CD4-positive, CD25-positive, alpha-beta regulatory T cell (primary cell): ENCODE measurements at regions not wholly inside any gene's neighbourhood (a gene's known extent, or its start where the extent isn't known, plus 50 kb on each side); places are given as distances from the start of the nearest gene placed in this dataset.
A peak's percentile ranks its signal among the peaks of the same experiment; 100 is the strongest.

ENCODE experiments used
- ATAC-seq, 2 donors: fragments of 150-1000 bp; cut with Tn5 transposase; one replicate each; pipeline ENCODE4 v1.10.0; 2021; ENCODE audit warnings: low read depth in 2 of 2, moderate number of reproducible peaks in 2 of 2, moderate library complexity in 1 of 2
- DNase-seq, 3 donors: peaks; one replicate each; pipeline versions ENCODE4 v3.0.0 to v3.0.0-alpha.2; 2012 to 2022; ENCODE audit warnings: mixed read lengths in 1 of 3
- H3K27ac ChIP-seq: one replicate; pipeline ENCODE4 v1.7.0; 2013; ENCODE audit warnings: mild to moderate bottlenecking, low read length; ENCODE audit not compliant: insufficient read depth, poor library complexity, severe bottlenecking
- H3K27me3 ChIP-seq: one replicate; pipeline ENCODE4 v1.7.0; 2013; ENCODE audit warnings: low read length; ENCODE audit not compliant: control insufficient read depth, insufficient read depth
- H3K36me3 ChIP-seq: one replicate; pipeline ENCODE4 v1.7.0; 2013; ENCODE audit warnings: mild to moderate bottlenecking, low read length, moderate library complexity; ENCODE audit not compliant: control insufficient read depth, insufficient read depth
- H3K4me1 ChIP-seq: 2 replicates; pipeline ENCODE4 v1.7.0; 2013; ENCODE audit warnings: mild to moderate bottlenecking, low read length; ENCODE audit not compliant: insufficient read depth, control insufficient read depth, poor library complexity, severe bottlenecking
- H3K4me3 ChIP-seq: one replicate; pipeline ENCODE4 v1.7.0; 2013; ENCODE audit warnings: low read depth, mild to moderate bottlenecking, low read length, moderate library complexity
- H3K9me3 ChIP-seq, 2 experiments: 1 replicate in 1 of 2; 2 replicates in 1 of 2; pipeline ENCODE4 v1.7.0; 2013; ENCODE audit warnings: low read length in 2 of 2, mild to moderate bottlenecking in 1 of 2, moderate library complexity in 1 of 2; ENCODE audit not compliant: control insufficient read depth in 2 of 2
- H3K27ac Mint-ChIP-seq, 3 donors: one replicate each; pipeline ENCODE4 v1.8.0; 2020 to 2022; ENCODE audit warnings: mild to moderate bottlenecking in 3 of 3, mixed read lengths in 3 of 3, moderate library complexity in 2 of 3
- H3K27me3 Mint-ChIP-seq: one replicate; pipeline ENCODE4 v1.8.0; 2022; ENCODE audit warnings: mild to moderate bottlenecking, mixed read lengths
- H3K36me3 Mint-ChIP-seq: one replicate; pipeline ENCODE4 v1.8.0; 2020; ENCODE audit warnings: mixed read lengths
- H3K4me1 Mint-ChIP-seq, 4 donors: one replicate each; pipeline ENCODE4 v1.8.0; 2020 to 2022; ENCODE audit warnings: mixed read lengths in 4 of 4, mild to moderate bottlenecking in 1 of 4
- H3K4me3 Mint-ChIP-seq, 4 donors: one replicate each; pipeline ENCODE4 v1.8.0; 2020 to 2022; ENCODE audit warnings: mild to moderate bottlenecking in 4 of 4, mixed read lengths in 4 of 4, moderate library complexity in 3 of 4
- H3K9me3 Mint-ChIP-seq, 7 donors: one replicate each; pipeline ENCODE4 v1.8.0; 2020 to 2022; ENCODE audit warnings: mixed read lengths in 7 of 7, mild to moderate bottlenecking in 3 of 7, moderate library complexity in 2 of 7

DNA sequence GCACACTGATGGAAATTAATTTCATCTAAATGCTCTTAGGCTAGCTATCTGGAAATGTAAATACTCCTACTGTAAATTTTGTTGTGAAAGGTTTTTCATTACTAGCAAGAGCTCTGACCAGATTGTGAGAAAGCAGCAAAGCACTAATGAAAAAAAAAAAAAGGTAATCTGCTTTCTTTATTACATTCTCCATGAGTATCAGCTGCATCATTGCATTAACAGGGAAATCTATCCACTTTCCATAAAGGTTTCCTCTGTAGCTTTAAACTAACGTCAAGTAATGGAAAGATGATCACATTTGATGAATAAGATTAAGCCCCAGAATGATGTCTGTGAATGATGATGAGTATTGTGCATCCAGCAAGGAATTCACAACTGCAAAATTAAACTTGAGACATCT lies 790.6 kb upstream of the TYRP1 start:
- ATAC-seq, result no peak
- H3K27ac Mint-ChIP-seq, result no peak overlapping the region
- Histone ChIP-seq H3K4me1 (no peaks in the 10 kb centered on the region), H3K4me3 (no peak overlapping the region), H3K36me3 (no peaks in the 10 kb centered on the region), H3K27ac (no peak overlapping the region), H3K9me3 (peaks cover 2 to 7% of the 10 kb centered on the region in 2 experiments), H3K27me3 (no peaks in the 10 kb centered on the region)
- peaks cover 0 to 24% (median 4%) of the 10 kb centered on the region in 7 donors for H3K9me3 Mint-ChIP-seq
- no peaks in the 10 kb centered on the region for H3K27me3 Mint-ChIP-seq
- DNase-seq, result no peak
- H3K4me1 Mint-ChIP-seq, result no peaks in the 10 kb centered on the region
- no peaks in the 10 kb centered on the region for H3K36me3 Mint-ChIP-seq
- H3K4me3 Mint-ChIP-seq, result no peak overlapping the region

- Mint-ChIP-seq H3K4me3 (no peak overlapping the region), H3K36me3 (no peaks in the 10 kb centered on the region), H3K27me3 (no peaks in the 10 kb centered on the region), H3K27ac (peak overlapping the region in 1 of 3 donors; percentile 46), H3K4me1 (no peaks in the 10 kb centered on the region), H3K9me3 (peaks cover 3 to 32% (median 11%) of the 10 kb centered on the region in 7 donors)
- Histone ChIP-seq H3K36me3 (no peaks in the 10 kb centered on the region), H3K4me1 (no peaks in the 10 kb centered on the region), H3K4me3 (no peak overlapping the region), H3K9me3 (peaks cover 0 to 4% of the 10 kb centered on the region in 2 experiments), H3K27ac (no peak overlapping the region), H3K27me3 (no peaks in the 10 kb centered on the region)
- ATAC-seq (no peak), DNase-seq (no peak)
Observed at GRCh38 chr9:11915699-11916098, 777.5 kb upstream of the TYRP1 start.

- Mint-ChIP-seq H3K4me3 (no peak overlapping the region), H3K27ac (no peak overlapping the region), H3K9me3 (peaks cover 0 to 25% (median 3%) of the 10 kb centered on the region in 7 donors), H3K4me1 (no peaks in the 10 kb centered on the region), H3K27me3 (no peaks in the 10 kb centered on the region), H3K36me3 (no peaks in the 10 kb centered on the region)
- no peak for DNase-seq
- H3K9me3 ChIP-seq, result peaks cover 0 to under 1% of the 10 kb centered on the region in 2 experiments
- H3K27me3 ChIP-seq, result no peaks in the 10 kb centered on the region
- H3K4me1 ChIP-seq, result no peaks in the 10 kb centered on the region
- H3K36me3 ChIP-seq, result no peaks in the 10 kb centered on the region
- no peak overlapping the region for H3K27ac ChIP-seq
- ATAC-seq, result no peak
- H3K4me3 ChIP-seq, result no peak overlapping the region
Observed at GRCh38 chr9:11928871-11929321, 764.3 kb upstream of the TYRP1 start.

GRCh38 chr9:11931109-11931508 lies 762.1 kb upstream of the TYRP1 start:
- H3K27ac ChIP-seq, result no peak overlapping the region
- no peaks in the 10 kb centered on the region for H3K36me3 Mint-ChIP-seq
- no peaks in the 10 kb centered on the region for H3K27me3 ChIP-seq
- H3K27me3 Mint-ChIP-seq, result no peaks in the 10 kb centered on the region
- no peaks in the 10 kb centered on the region for H3K4me1 Mint-ChIP-seq
- peaks cover 0 to 24% (median 2%) of the 10 kb centered on the region in 7 donors for H3K9me3 Mint-ChIP-seq
- H3K27ac Mint-ChIP-seq, result no peak overlapping the region
- H3K4me3 ChIP-seq, result no peak overlapping the region
- H3K4me3 Mint-ChIP-seq, result no peak overlapping the region
- H3K4me1 ChIP-seq, result no peaks in the 10 kb centered on the region
- peaks cover 0 to 5% of the 10 kb centered on the region in 2 experiments for H3K9me3 ChIP-seq
- DNase-seq, result no peak
- no peaks in the 10 kb centered on the region for H3K36me3 ChIP-seq
- ATAC-seq, result no peak

- ATAC-seq (no peak), DNase-seq (no peak)
- no peaks in the 10 kb centered on the region for H3K4me1 Mint-ChIP-seq
- H3K27ac Mint-ChIP-seq, result no peak overlapping the region
- H3K36me3 ChIP-seq, result no peaks in the 10 kb centered on the region
- H3K27ac ChIP-seq, result no peak overlapping the region
- no peaks in the 10 kb centered on the region for H3K36me3 Mint-ChIP-seq
- no peaks in the 10 kb centered on the region for H3K27me3 ChIP-seq
- peaks cover 0 to 29% (median 3%) of the 10 kb centered on the region in 7 donors for H3K9me3 Mint-ChIP-seq
- H3K4me3 ChIP-seq, result no peak overlapping the region
- H3K9me3 ChIP-seq, result peaks cover 0 to 10% of the 10 kb centered on the region in 2 experiments
- H3K4me3 Mint-ChIP-seq, result no peak overlapping the region
- H3K4me1 ChIP-seq, result no peaks in the 10 kb centered on the region
- H3K27me3 Mint-ChIP-seq, result no peaks in the 10 kb centered on the region
Observed at GRCh38 chr9:11931751-11932150, 761.4 kb upstream of the TYRP1 start.

DNA sequence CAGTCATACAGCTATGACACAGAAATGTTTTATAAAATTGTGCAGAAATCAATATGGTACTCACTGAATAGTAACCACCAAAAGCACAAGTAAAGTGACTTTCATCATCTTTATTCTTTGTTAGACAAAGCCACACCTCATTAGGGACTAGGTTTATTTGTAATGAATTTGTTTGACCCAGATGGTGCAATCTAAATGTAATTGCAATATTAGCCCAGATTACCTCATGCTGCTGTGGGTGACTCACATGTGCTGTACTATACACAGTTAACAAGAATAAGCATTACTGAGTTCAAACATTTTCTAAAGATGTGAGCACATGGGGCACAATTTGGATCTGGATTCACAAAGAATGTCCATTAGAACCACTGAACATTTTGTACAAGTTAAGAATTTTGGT lies 759.3 kb upstream of the TYRP1 start:
- H3K27ac ChIP-seq, result no peak overlapping the region
- no peaks in the 10 kb centered on the region for H3K36me3 ChIP-seq
- peaks cover 0 to 24% (median 2%) of the 10 kb centered on the region in 7 donors for H3K9me3 Mint-ChIP-seq
- H3K27me3 Mint-ChIP-seq, result no peaks in the 10 kb centered on the region
- no peak for DNase-seq
- H3K4me3 Mint-ChIP-seq, result no peak overlapping the region
- no peaks in the 10 kb centered on the region for H3K27me3 ChIP-seq
- H3K4me1 Mint-ChIP-seq, result no peaks in the 10 kb centered on the region
- H3K36me3 Mint-ChIP-seq, result no peaks in the 10 kb centered on the region
- no peak for ATAC-seq
- H3K9me3 ChIP-seq, result peaks cover 0 to 12% of the 10 kb centered on the region in 2 experiments
- H3K4me3 ChIP-seq, result no peak overlapping the region
- no peaks in the 10 kb centered on the region for H3K4me1 ChIP-seq
- no peak overlapping the region for H3K27ac Mint-ChIP-seq

DNA sequence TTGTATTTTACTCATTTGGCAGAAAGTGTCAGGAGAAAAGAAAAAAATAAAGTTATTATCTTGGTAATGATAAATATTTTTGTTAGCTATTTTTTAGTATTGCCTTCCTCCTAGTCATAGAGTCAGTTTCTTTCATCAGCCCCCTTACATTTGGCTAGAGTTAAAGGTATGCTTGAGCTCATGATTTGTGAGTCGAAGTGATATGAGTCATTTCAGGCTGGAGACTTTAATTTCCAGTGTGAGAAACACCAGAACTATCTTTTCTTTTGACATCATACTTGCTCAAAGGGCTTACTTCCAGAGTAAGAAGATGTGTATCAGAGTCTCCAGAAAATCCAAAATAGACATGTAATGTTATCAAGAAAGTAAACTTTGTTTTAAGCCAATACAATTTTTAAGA lies 746.7 kb upstream of the TYRP1 start:
- Histone ChIP-seq H3K9me3 (peaks cover 2 to 7% of the 10 kb centered on the region in 2 experiments), H3K27me3 (no peaks in the 10 kb centered on the region), H3K4me1 (no peaks in the 10 kb centered on the region), H3K36me3 (no peaks in the 10 kb centered on the region), H3K4me3 (no peak overlapping the region), H3K27ac (no peak overlapping the region)
- no peaks in the 10 kb centered on the region for H3K4me1 Mint-ChIP-seq
- ATAC-seq (no peak), DNase-seq (no peak)
- H3K9me3 Mint-ChIP-seq, result peaks cover 3 to 33% (median 7%) of the 10 kb centered on the region in 7 donors
- H3K4me3 Mint-ChIP-seq, result no peak overlapping the region
- no peaks in the 10 kb centered on the region for H3K27me3 Mint-ChIP-seq
- H3K27ac Mint-ChIP-seq, result no peak overlapping the region
- H3K36me3 Mint-ChIP-seq, result no peaks in the 10 kb centered on the region

DNA sequence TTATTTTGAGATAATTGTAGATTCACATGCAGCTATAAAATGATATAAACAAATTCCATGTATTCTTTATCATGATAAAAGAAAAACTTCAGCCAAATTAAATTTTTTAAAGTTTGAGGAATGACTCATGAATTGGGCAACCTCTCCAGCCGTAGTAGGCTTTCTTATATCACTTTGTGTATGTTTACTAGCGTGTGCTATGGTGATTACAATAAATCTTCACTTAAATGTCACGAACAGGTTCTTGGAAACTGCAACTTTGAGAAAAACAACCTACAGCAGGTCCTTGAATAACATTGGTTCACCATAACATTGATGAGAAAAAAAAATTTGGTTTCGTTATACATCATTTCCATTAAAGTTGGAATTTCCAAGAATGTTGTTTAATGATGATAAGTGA lies 730.9 kb upstream of the TYRP1 start:
- no peak overlapping the region for H3K4me3 Mint-ChIP-seq
- DNase-seq (no peak), ATAC-seq (no peak)
- no peaks in the 10 kb centered on the region for H3K36me3 ChIP-seq
- H3K4me1 ChIP-seq, result no peaks in the 10 kb centered on the region
- no peaks in the 10 kb centered on the region for H3K27me3 ChIP-seq
- H3K4me1 Mint-ChIP-seq, result no peaks in the 10 kb centered on the region
- no peak overlapping the region for H3K27ac Mint-ChIP-seq
- H3K9me3 Mint-ChIP-seq, result peaks cover 0 to 28% (median 4%) of the 10 kb centered on the region in 7 donors
- peaks cover 0 to 2% of the 10 kb centered on the region in 2 experiments for H3K9me3 ChIP-seq
- no peak overlapping the region for H3K27ac ChIP-seq
- no peak overlapping the region for H3K4me3 ChIP-seq
- H3K36me3 Mint-ChIP-seq, result no peaks in the 10 kb centered on the region
- H3K27me3 Mint-ChIP-seq, result no peaks in the 10 kb centered on the region
